Endodermal cell (in vitro differentiated cells): ENCODE measurements at regions not wholly inside any gene's neighbourhood (a gene's known extent, or its start where the extent isn't known, plus 50 kb on each side); places are given as distances from the start of the nearest gene placed in this dataset.
"Not testable (repeated sequence)": the region's sequence is repeated elsewhere in the genome, so short reads cannot be mapped to it uniquely, and the experiment has no call there.

ENCODE experiments used
- DNase-seq: peaks from one replicate; pipeline ENCODE4 v3.0.0-alpha.2; 2017
- H3K27ac ChIP-seq: 2 replicates; pipeline ENCODE4 v1.5.1; 2013; ENCODE audit warnings: mild to moderate bottlenecking, low read depth, low read length, moderate library complexity
- H3K27me3 ChIP-seq: 2 replicates; pipeline ENCODE4 v1.6.1; 2013; ENCODE audit warnings: mild to moderate bottlenecking, low read length, moderate library complexity; ENCODE audit not compliant: insufficient read depth, control insufficient read depth, poor library complexity, severe bottlenecking
- H3K36me3 ChIP-seq: 2 replicates; pipeline ENCODE4 v1.7.0; 2013; ENCODE audit warnings: mild to moderate bottlenecking, low read length, moderate library complexity; ENCODE audit not compliant: control insufficient read depth, insufficient read depth
- H3K4me1 ChIP-seq: one replicate; pipeline ENCODE4 v1.7.0; 2013; ENCODE audit warnings: low read length; ENCODE audit not compliant: control insufficient read depth, insufficient read depth
- H3K4me3 ChIP-seq: 2 replicates; pipeline ENCODE4 v1.5.1; 2013; ENCODE audit warnings: mild to moderate bottlenecking, low read length, moderate library complexity
- H3K9ac ChIP-seq: 2 replicates; pipeline ENCODE4 v1.6.1; 2013; ENCODE audit warnings: mild to moderate bottlenecking, low read length, moderate library complexity; ENCODE audit not compliant: poor library complexity, severe bottlenecking; ENCODE audit errors: extremely low read depth
- H3K9me3 ChIP-seq: 2 replicates; pipeline ENCODE4 v1.6.1; 2013; ENCODE audit warnings: mild to moderate bottlenecking, low read length, moderate library complexity; ENCODE audit not compliant: control insufficient read depth
- H3K27ac Mint-ChIP-seq: 2 replicates; pipeline ENCODE4 v1.8.0; 2020; ENCODE audit warnings: mixed read lengths
- H3K27me3 Mint-ChIP-seq: 2 replicates; pipeline ENCODE4 v1.8.0; 2021; ENCODE audit warnings: mild to moderate bottlenecking, mixed read lengths; ENCODE audit not compliant: insufficient read depth
- H3K36me3 Mint-ChIP-seq: 2 replicates; pipeline ENCODE4 v1.8.0; 2020; ENCODE audit warnings: low read depth, mixed read lengths
- H3K4me1 Mint-ChIP-seq: 2 replicates; pipeline ENCODE4 v1.8.0; 2020; ENCODE audit warnings: mixed read lengths
- H3K4me3 Mint-ChIP-seq: 2 replicates; pipeline ENCODE4 v1.8.0; 2020; ENCODE audit warnings: mild to moderate bottlenecking, moderate library complexity, mixed read lengths
- H3K9me3 Mint-ChIP-seq: 2 replicates; pipeline ENCODE4 v1.8.0; 2020; ENCODE audit warnings: mild to moderate bottlenecking, mixed read lengths
- WGBS, 2 experiments: methylation state at CpG; one replicate each; pipeline versions ENCODE4 v1.1.5 to v1.1.7; 2013; ENCODE audit warnings: missing lambda C conversion rate in 2 of 2, mixed read lengths in 1 of 2; ENCODE audit not compliant: insufficient coverage in 1 of 2, insufficient read length in 1 of 2; 5-methylcytosine and 5-hydroxymethylcytosine counted together
- TF ChIP-seq, protein P1 (sequence below): fragments of 200-600 bp; sonication (generic); conservative IDR thresholded peaks from 2 replicates; pipeline ENCODE4 v1.5.0; 2021; ENCODE audit warnings: antibody characterized with exemption, mild to moderate bottlenecking

DNA sequence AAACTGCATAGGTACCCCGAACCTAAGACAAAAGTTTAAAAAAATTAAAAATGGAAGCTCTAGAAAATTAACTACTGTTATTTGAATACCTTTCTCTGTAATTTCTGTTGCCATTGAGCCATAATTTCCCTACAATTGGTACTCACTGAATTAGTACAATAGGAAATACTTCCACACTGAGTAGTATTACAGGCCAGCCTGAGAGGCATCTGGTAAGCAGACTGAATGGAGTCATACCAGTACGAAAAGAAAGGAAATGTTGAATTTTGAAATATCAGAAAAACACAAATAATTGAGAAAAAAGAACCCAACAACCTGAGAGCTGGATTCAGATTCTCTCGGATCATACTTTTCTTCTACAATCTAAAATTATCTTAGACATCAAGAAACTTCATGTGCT lies 791.3 kb downstream of the TENT5A start:
- H3K9me3 ChIP-seq, result no peaks in the 10 kb centered on the region
- no peaks in the 10 kb centered on the region for H3K27me3 ChIP-seq
- no peaks in the 10 kb centered on the region for H3K4me1 Mint-ChIP-seq
- H3K36me3 ChIP-seq, result no peaks in the 10 kb centered on the region
- H3K4me3 ChIP-seq, result no peak overlapping the region
- no peak overlapping the region for H3K27ac ChIP-seq
- TF ChIP-seq, protein P1, sequence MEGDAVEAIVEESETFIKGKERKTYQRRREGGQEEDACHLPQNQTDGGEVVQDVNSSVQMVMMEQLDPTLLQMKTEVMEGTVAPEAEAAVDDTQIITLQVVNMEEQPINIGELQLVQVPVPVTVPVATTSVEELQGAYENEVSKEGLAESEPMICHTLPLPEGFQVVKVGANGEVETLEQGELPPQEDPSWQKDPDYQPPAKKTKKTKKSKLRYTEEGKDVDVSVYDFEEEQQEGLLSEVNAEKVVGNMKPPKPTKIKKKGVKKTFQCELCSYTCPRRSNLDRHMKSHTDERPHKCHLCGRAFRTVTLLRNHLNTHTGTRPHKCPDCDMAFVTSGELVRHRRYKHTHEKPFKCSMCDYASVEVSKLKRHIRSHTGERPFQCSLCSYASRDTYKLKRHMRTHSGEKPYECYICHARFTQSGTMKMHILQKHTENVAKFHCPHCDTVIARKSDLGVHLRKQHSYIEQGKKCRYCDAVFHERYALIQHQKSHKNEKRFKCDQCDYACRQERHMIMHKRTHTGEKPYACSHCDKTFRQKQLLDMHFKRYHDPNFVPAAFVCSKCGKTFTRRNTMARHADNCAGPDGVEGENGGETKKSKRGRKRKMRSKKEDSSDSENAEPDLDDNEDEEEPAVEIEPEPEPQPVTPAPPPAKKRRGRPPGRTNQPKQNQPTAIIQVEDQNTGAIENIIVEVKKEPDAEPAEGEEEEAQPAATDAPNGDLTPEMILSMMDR, result no peak
- H3K4me1 ChIP-seq, result peaks cover 4% of the 10 kb centered on the region
- 89% methylated on average over 3 of the region's 3 CpGs; no CpG with 5 or more reads in 1 of the 2 experiments for WGBS, 2 experiments
- no peak overlapping the region for H3K4me3 Mint-ChIP-seq
- no peaks in the 10 kb centered on the region for H3K36me3 Mint-ChIP-seq
- H3K27ac Mint-ChIP-seq, result no peak overlapping the region
- DNase-seq, result no peak
- no peaks in the 10 kb centered on the region for H3K27me3 Mint-ChIP-seq
- no peaks in the 10 kb centered on the region for H3K9me3 Mint-ChIP-seq
- no peak overlapping the region for H3K9ac ChIP-seq

DNA sequence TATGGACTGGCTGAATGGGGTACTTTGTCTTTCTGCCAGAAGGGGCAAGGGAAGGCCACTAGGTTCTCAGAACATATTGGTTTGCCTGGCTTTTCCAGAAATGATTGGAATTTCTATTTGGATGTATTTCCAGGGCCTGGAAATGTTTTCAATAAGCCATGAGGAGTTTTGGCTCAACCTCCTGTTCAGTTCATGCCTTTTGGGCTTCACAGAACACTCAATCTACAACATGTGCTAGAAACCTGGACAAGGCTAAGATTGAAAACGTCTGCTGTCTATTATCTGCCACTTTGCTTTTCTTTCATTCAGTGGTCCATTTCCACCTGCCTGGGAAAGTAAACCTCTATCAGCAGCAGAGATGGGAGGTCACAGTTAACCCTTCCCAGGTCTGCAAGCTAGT lies 793.4 kb downstream of the TENT5A start:
- TF ChIP-seq, protein P1, result no peak
- Mint-ChIP-seq H3K9me3 (no peaks in the 10 kb centered on the region), H3K27ac (no peak overlapping the region)

DNA sequence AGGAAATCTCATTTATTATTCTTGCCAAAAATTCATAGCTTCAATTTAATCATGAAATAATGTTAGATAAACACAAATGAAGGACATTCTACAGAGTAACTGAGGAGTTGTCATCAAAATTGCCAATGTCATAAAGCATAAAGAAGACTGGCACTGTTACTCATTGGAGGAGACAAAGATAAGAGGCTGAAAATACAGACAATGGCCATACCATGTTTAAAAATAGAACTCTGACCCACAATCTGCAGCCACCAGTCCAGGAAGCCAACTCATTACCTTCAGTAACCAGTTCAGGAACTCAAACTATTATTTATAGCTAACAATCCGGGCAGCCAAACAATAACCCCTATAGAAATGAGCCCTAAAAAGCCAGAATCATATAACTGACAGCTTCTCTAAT lies 795.6 kb downstream of the TENT5A start:
- H3K27me3 ChIP-seq, result no peaks in the 10 kb centered on the region
- DNase-seq, result no peak
- H3K27ac Mint-ChIP-seq, result no peak overlapping the region
- no peak overlapping the region for H3K4me3 Mint-ChIP-seq
- no peak overlapping the region for H3K27ac ChIP-seq
- TF ChIP-seq, protein P1, result no peak
- peaks cover 11% of the 10 kb centered on the region for H3K4me1 Mint-ChIP-seq
- H3K36me3 ChIP-seq, result no peaks in the 10 kb centered on the region
- H3K9ac ChIP-seq, result no peak overlapping the region
- H3K9me3 ChIP-seq, result no peaks in the 10 kb centered on the region
- no peaks in the 10 kb centered on the region for H3K4me1 ChIP-seq
- no peak overlapping the region for H3K4me3 ChIP-seq
- no peaks in the 10 kb centered on the region for H3K36me3 Mint-ChIP-seq
- H3K9me3 Mint-ChIP-seq, result no peaks in the 10 kb centered on the region
- whole genome bisulfite sequencing, 2 experiments, result 88% methylated on average over 1 of the region's 1 CpG; no CpG with 5 or more reads in 1 of the 2 experiments
- no peaks in the 10 kb centered on the region for H3K27me3 Mint-ChIP-seq

More for the DNA sequence above, 793.4 kb downstream of the TENT5A start:
- Histone ChIP-seq H3K27ac (no peak overlapping the region), H3K4me3 (no peak overlapping the region), H3K36me3 (no peaks in the 10 kb centered on the region), H3K27me3 (no peaks in the 10 kb centered on the region), H3K9ac (no peak overlapping the region), H3K4me1 (peaks cover 4% of the 10 kb centered on the region), H3K9me3 (no peaks in the 10 kb centered on the region)
- Mint-ChIP-seq H3K27me3 (no peaks in the 10 kb centered on the region), H3K4me1 (peaks cover 6% of the 10 kb centered on the region), H3K4me3 (no peak overlapping the region), H3K36me3 (no peaks in the 10 kb centered on the region)
- DNase-seq, result no peak
- 82 to 100% methylated on average over 1 of the region's 1 CpG for WGBS, 2 experiments

DNA sequence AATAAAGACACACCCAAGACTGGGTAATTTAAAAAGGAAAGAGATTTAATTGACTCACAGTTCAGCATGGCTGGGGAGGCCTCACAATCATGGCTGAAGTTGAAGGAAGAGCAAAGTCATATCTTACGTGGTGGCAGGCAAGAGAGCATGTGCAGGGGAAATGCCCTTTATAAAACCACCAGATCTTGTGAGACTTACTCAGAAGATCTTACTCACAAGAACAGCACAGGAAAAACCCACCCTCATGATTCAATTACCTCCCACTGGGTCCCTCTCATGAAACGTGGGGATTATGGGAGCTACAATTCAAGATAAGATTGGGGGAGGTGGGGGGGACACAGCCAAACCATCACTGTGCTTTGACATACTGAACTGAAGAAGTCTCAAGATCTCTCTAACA lies 800.0 kb downstream of the TENT5A start:
- H3K4me3 ChIP-seq, H3K9ac ChIP-seq, H3K36me3 Mint-ChIP-seq, H3K4me3 Mint-ChIP-seq, H3K9me3 Mint-ChIP-seq, H3K27me3 Mint-ChIP-seq, H3K27ac ChIP-seq, H3K9me3 ChIP-seq, DNase-seq, H3K36me3 ChIP-seq, H3K27ac Mint-ChIP-seq, H3K27me3 ChIP-seq, H3K4me1 ChIP-seq: not testable (repeated sequence)
- peaks cover 11% of the 10 kb centered on the region for H3K4me1 Mint-ChIP-seq
- 65% methylated on average over 2 of the region's 2 CpGs; no CpG with 5 or more reads in 1 of the 2 experiments for WGBS, 2 experiments
